D341Med (cell line): ENCODE measurements at regions not wholly inside any gene's neighbourhood (a gene's known extent, or its start where the extent isn't known, plus 50 kb on each side); places are given as distances from the start of the nearest gene placed in this dataset.
"Not testable (repeated sequence)": the region's sequence is repeated elsewhere in the genome, so short reads cannot be mapped to it uniquely, and the experiment has no call there.

ENCODE experiments used
- DNase-seq: peaks from one replicate; pipeline ENCODE4 v3.0.0; 2012; ENCODE audit warnings: low spot score

GRCh38 chr13:91228108-91228507, 119.4 kb upstream of the MIR17HG start:
- no peak for DNase-seq

- no peak for DNase-seq
Observed at GRCh38 chr13:91228940-91229339, 118.5 kb upstream of the MIR17HG start.

- no peak for DNase-seq
Observed at GRCh38 chr13:91232716-91233115, 114.8 kb upstream of the MIR17HG start.

- no peak for DNase-seq
Observed at GRCh38 chr13:91233291-91233690, 114.2 kb upstream of the MIR17HG start.

- DNase-seq, result no peak
Observed at GRCh38 chr13:91236182-91236581, 111.3 kb upstream of the MIR17HG start.

- DNase-seq, result no peak
Observed at GRCh38 chr13:91236921-91237320, 110.6 kb upstream of the MIR17HG start.

GRCh38 chr13:91238036-91238435, 109.5 kb upstream of the MIR17HG start:
- no peak for DNase-seq

GRCh38 chr13:91240341-91240740, 107.1 kb upstream of the MIR17HG start:
- DNase-seq, result no peak

GRCh38 chr13:91241221-91241933, 106.1 kb upstream of the MIR17HG start:
- DNase-seq, result no peak

- no peak for DNase-seq
Observed at GRCh38 chr13:91242652-91243051, 104.8 kb upstream of the MIR17HG start.

- DNase-seq, result no peak
Observed at GRCh38 chr13:91245288-91245687, 102.2 kb upstream of the MIR17HG start.

- DNase-seq, result no peak
Observed at GRCh38 chr13:91247768-91248167, 99.7 kb upstream of the MIR17HG start.

- no peak for DNase-seq
Observed at GRCh38 chr13:91248249-91248648, 99.2 kb upstream of the MIR17HG start.

GRCh38 chr13:91249370-91249769, 98.1 kb upstream of the MIR17HG start:
- no peak for DNase-seq

GRCh38 chr13:91249861-91250260, 97.6 kb upstream of the MIR17HG start:
- no peak for DNase-seq

GRCh38 chr13:91251573-91251972, 95.9 kb upstream of the MIR17HG start:
- DNase-seq, result not testable (repeated sequence)

- no peak for DNase-seq
Observed at GRCh38 chr13:91264484-91264883, 83.0 kb upstream of the MIR17HG start.

- DNase-seq, result no peak
Observed at GRCh38 chr13:91269237-91269636, 78.2 kb upstream of the MIR17HG start.

- no peak for DNase-seq
Observed at GRCh38 chr13:91270031-91270430, 77.5 kb upstream of the MIR17HG start.

GRCh38 chr13:91272235-91272777, 75.2 kb upstream of the MIR17HG start:
- no peak for DNase-seq

- no peak for DNase-seq
Observed at GRCh38 chr13:91273675-91274074, 73.8 kb upstream of the MIR17HG start.

GRCh38 chr13:91277013-91277676, 70.3 kb upstream of the MIR17HG start:
- DNase-seq, result no peak

- no peak for DNase-seq
Observed at GRCh38 chr13:91278291-91278690, 69.2 kb upstream of the MIR17HG start.

GRCh38 chr13:91278888-91279287, 68.6 kb upstream of the MIR17HG start:
- DNase-seq, result no peak
